CD14-positive monocyte (primary cell): ENCODE measurements at regions not wholly inside any gene's neighbourhood (a gene's known extent, or its start where the extent isn't known, plus 50 kb on each side); places are given as distances from the start of the nearest gene placed in this dataset.

Experiments
- DNase-seq, 3 donors: peaks; one replicate each; pipeline ENCODE4 v3.0.0-alpha.2; 2011 to 2022
- H2AFZ ChIP-seq: 2 replicates; pipeline ENCODE4 v1.6.0; 2012; ENCODE audit warnings: mild to moderate bottlenecking, low read depth, low read length, inconsistent platforms; ENCODE audit not compliant: insufficient read depth, poor library complexity, severe bottlenecking
- H3K27ac ChIP-seq, 2 donors: 1 replicate in 1 of 2; 2 replicates in 1 of 2; pipeline ENCODE4 v1.5.1; 2012 to 2013; ENCODE audit warnings: low read length in 2 of 2, control low read depth in 1 of 2, inconsistent platforms in 1 of 2, low read depth in 1 of 2, mild to moderate bottlenecking in 1 of 2
- H3K27me3 ChIP-seq, 2 donors: one replicate each; pipeline versions ENCODE4 v1.6.0 to v1.6.1; 2011 to 2013; ENCODE audit warnings: low read length in 2 of 2; ENCODE audit not compliant: control insufficient read depth in 2 of 2, insufficient read depth in 2 of 2
- H3K36me3 ChIP-seq, 2 donors: replicated peaks in 1 of 2; 1 replicate in 1 of 2; 2 replicates in 1 of 2; pipeline versions ENCODE4 v1.5.1 to v1.6.1; 2012 to 2013; ENCODE audit warnings: low read length in 2 of 2, control low read depth in 1 of 2, inconsistent platforms in 1 of 2, mild to moderate bottlenecking in 1 of 2; ENCODE audit not compliant: insufficient read depth in 2 of 2, control insufficient read depth in 1 of 2
- H3K4me1 ChIP-seq, 2 donors: 1 replicate in 1 of 2; 2 replicates in 1 of 2; pipeline versions ENCODE4 v1.5.1 to v1.6.1; 2012 to 2013; ENCODE audit warnings: low read length in 2 of 2, control low read depth in 1 of 2, inconsistent platforms in 1 of 2, mild to moderate bottlenecking in 1 of 2, moderate library complexity in 1 of 2; ENCODE audit not compliant: insufficient read depth in 2 of 2, control insufficient read depth in 1 of 2
- H3K4me2 ChIP-seq: replicated peaks from 2 replicates; pipeline ENCODE3; 2012; ENCODE audit warnings: low read length, moderate library complexity, mild to moderate bottlenecking; ENCODE audit not compliant: poor library complexity, severe bottlenecking; ENCODE audit errors: extremely low read depth
- H3K4me3 ChIP-seq, 3 experiments: fragments of 200-600 bp in 1 of 3; sonication (generic) in 1 of 3; replicated peaks in 1 of 3; 1 replicate in 2 of 3; 2 replicates in 1 of 3; pipeline ENCODE4 v1.5.1; 2011 to 2013; ENCODE audit warnings: low read length in 3 of 3, mild to moderate bottlenecking in 3 of 3, control low read depth in 2 of 3, low read depth in 2 of 3, inconsistent platforms in 1 of 3, moderate library complexity in 1 of 3
- H3K79me2 ChIP-seq: 2 replicates; pipeline ENCODE4 v1.6.0; 2012; ENCODE audit warnings: mild to moderate bottlenecking, control low read depth, inconsistent platforms, low read length, moderate library complexity; ENCODE audit not compliant: insufficient read depth
- H3K9ac ChIP-seq: 2 replicates; pipeline ENCODE4 v1.6.0; 2017; ENCODE audit warnings: low read length, mild to moderate bottlenecking; ENCODE audit not compliant: insufficient read depth, poor library complexity, severe bottlenecking
- H3K9me3 ChIP-seq, 2 donors: replicated peaks in 1 of 2; 1 replicate in 1 of 2; 2 replicates in 1 of 2; pipeline versions ENCODE4 v1.5.1 to v1.6.1; 2012 to 2013; ENCODE audit warnings: low read length in 2 of 2, control low read depth in 1 of 2; ENCODE audit not compliant: control insufficient read depth in 1 of 2, insufficient read depth in 1 of 2
- H4K20me1 ChIP-seq: 2 replicates; pipeline ENCODE4 v1.6.0; 2012; ENCODE audit warnings: mild to moderate bottlenecking, low read length, control low read depth, moderate library complexity; ENCODE audit not compliant: insufficient read depth
- H3K27ac Mint-ChIP-seq, 7 donors: one replicate each; pipeline ENCODE4 v1.8.0; 2020; ENCODE audit warnings: mild to moderate bottlenecking in 7 of 7, mixed read lengths in 7 of 7, moderate library complexity in 6 of 7, inconsistent platforms in 2 of 7
- H3K27me3 Mint-ChIP-seq, 3 donors: one replicate each; pipeline ENCODE4 v1.8.0; 2021 to 2022; ENCODE audit warnings: low read depth in 3 of 3, mild to moderate bottlenecking in 3 of 3, mixed read lengths in 3 of 3, moderate library complexity in 3 of 3, inconsistent platforms in 1 of 3
- H3K36me3 Mint-ChIP-seq, 2 donors: one replicate each; pipeline ENCODE4 v1.8.0; 2020; ENCODE audit warnings: mixed read lengths in 2 of 2, inconsistent platforms in 1 of 2, mild to moderate bottlenecking in 1 of 2
- H3K4me1 Mint-ChIP-seq: one replicate; pipeline ENCODE4 v1.8.0; 2020; ENCODE audit warnings: mild to moderate bottlenecking, mixed read lengths
- H3K4me3 Mint-ChIP-seq, 2 donors: one replicate each; pipeline ENCODE4 v1.8.0; 2020; ENCODE audit warnings: mild to moderate bottlenecking in 2 of 2, mixed read lengths in 2 of 2, moderate library complexity in 1 of 2
- H3K9me3 Mint-ChIP-seq, 7 donors: one replicate each; pipeline ENCODE4 v1.8.0; 2020 to 2022; ENCODE audit warnings: mixed read lengths in 7 of 7, mild to moderate bottlenecking in 6 of 7, moderate library complexity in 6 of 7, inconsistent platforms in 2 of 7
- CTCF ChIP-seq: fragments of 200-600 bp; IDR thresholded peaks from one replicate; pipeline ENCODE4 v1.8.0; 2022; ENCODE audit warnings: antibody characterized with exemption, mild to moderate bottlenecking
- WGBS: methylation state at CpG from one replicate; pipeline ENCODE4 v1.1.5; 2013; ENCODE audit warnings: missing lambda C conversion rate; ENCODE audit not compliant: insufficient coverage; 5-methylcytosine and 5-hydroxymethylcytosine counted together
- intact Hi-C, 2 donors: fragments of 100-400 bp; cut with micrococcal nuclease; formaldehyde crosslinking; loops; one replicate each; pipeline versions ENCODE4 v1.15.0 to v1.15.1; 2023

DNA sequence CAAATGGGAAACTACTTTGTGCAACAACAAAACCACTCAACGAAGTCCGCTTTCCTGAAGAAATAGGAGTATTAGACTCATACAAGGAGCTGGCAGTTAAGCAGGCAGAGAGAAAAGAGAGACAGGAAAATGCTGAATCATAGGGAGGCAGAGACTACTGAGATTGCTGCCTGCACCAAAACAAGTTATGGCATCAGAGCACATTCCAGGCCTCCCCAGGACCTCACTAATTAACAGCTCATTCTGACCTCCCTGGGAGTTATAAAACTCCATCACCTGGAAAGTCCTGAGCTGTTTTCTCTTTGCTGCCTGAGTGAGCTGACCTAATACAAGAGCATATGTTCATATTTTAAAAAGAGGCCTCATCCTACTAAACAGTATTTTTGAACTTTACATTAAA is 741.0 kb downstream of the MCTP2 start:
- intact Hi-C loops = no loop called here
- H3K27ac ChIP-seq = no peak overlapping the region
- H3K27me3 ChIP-seq = no peaks in the 10 kb centered on the region
- Mint-ChIP-seq H3K36me3 (no peaks in the 10 kb centered on the region), H3K4me1 (no peaks in the 10 kb centered on the region), H3K27ac (no peak overlapping the region), H3K4me3 (no peak overlapping the region), H3K27me3 (no peaks in the 10 kb centered on the region), H3K9me3 (peaks cover 0 to 5% (median 0%) of the 10 kb centered on the region in 7 donors)
- no peaks in the 10 kb centered on the region for H3K9me3 ChIP-seq
- no peak overlapping the region for H3K4me2 ChIP-seq
- H3K4me1 ChIP-seq = no peaks in the 10 kb centered on the region
- no peak overlapping the region for H2AFZ ChIP-seq
- no peak for DNase-seq
- no peaks in the 10 kb centered on the region for H3K36me3 ChIP-seq
- no CpG with 5 or more reads among the region's 2 CpGs for WGBS
- no peaks in the 10 kb centered on the region for H4K20me1 ChIP-seq
- no peak overlapping the region for H3K4me3 ChIP-seq
- no peak for TF ChIP-seq CTCF
- no peaks in the 10 kb centered on the region for H3K79me2 ChIP-seq
- H3K9ac ChIP-seq = no peak overlapping the region

- no peak for DNase-seq
- Histone ChIP-seq H3K4me1 (no peaks in the 10 kb centered on the region), H3K4me2 (no peak overlapping the region), H3K79me2 (no peaks in the 10 kb centered on the region), H2AFZ (no peak overlapping the region), H3K9me3 (peaks cover 0 to 3% of the 10 kb centered on the region in 2 donors), H3K27me3 (no peaks in the 10 kb centered on the region), H3K27ac (no peak overlapping the region), H4K20me1 (no peaks in the 10 kb centered on the region), H3K36me3 (no peaks in the 10 kb centered on the region), H3K9ac (no peak overlapping the region), H3K4me3 (no peak overlapping the region)
- Mint-ChIP-seq H3K9me3 (peaks cover 3 to 11% (median 5%) of the 10 kb centered on the region in 7 donors), H3K36me3 (no peaks in the 10 kb centered on the region), H3K27ac (no peak overlapping the region), H3K4me1 (no peaks in the 10 kb centered on the region), H3K4me3 (no peak overlapping the region), H3K27me3 (peaks cover 0 to 3% (median 0%) of the 10 kb centered on the region in 3 donors)
- WGBS = no CpG with 5 or more reads among the region's 1 CpG
- no peak for TF ChIP-seq CTCF
- intact Hi-C loops = no loop called here
Observed at GRCh38 chr15:94987085-94987484, 755.7 kb downstream of the MCTP2 start.
